ENCODE measurements at regions not wholly inside any gene's neighbourhood (a gene's known extent, or its start where the extent isn't known, plus 50 kb on each side); places are given as distances from the start of the nearest gene placed in this dataset.

GRCh38 chr6:15114061-15114460, 131.8 kb upstream of the JARID2 start:
- TF ChIP-seq ZNF70 (CRISPR knock-in tag; IDR thresholded peaks at IDR 0.05) (no peak), OSR1 (CRISPR knock-in tag; IDR thresholded peaks at IDR 0.05) (no peak)
